Suppressor macrophage treated with lipopolysaccharide for 4 hours (primary cell): ENCODE measurements at regions not wholly inside any gene's neighbourhood (a gene's known extent, or its start where the extent isn't known, plus 50 kb on each side); places are given as distances from the start of the nearest gene placed in this dataset.
A peak's percentile ranks its signal among the peaks of the same experiment; 100 is the strongest.
"Not testable (repeated sequence)": the region's sequence is repeated elsewhere in the genome, so short reads cannot be mapped to it uniquely, and the experiment has no call there.

ENCODE experiments used
- DNase-seq: peaks from one replicate; pipeline ENCODE4 v3.0.0-alpha.2; 2020

DNA sequence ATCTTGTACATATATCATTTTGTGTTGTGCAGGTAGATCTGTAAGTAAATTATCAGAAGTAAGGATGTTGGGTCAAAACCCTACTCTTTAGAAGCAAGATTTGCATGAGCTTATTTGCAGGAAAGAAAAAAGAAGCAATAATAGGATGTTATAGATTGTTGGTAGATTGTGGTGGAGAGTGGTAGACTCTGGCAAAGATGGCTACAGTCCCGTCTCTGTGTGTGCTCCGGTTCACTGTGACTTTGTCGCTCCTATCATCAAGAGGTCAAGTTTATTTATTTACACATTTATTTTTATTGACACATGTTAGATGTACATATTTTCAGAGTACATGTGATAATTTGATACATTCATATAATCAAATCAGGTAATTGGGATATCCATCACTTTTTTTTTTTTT lies 81.0 kb upstream of the NDUFV2 start:
- DNase-seq: no peak

DNA sequence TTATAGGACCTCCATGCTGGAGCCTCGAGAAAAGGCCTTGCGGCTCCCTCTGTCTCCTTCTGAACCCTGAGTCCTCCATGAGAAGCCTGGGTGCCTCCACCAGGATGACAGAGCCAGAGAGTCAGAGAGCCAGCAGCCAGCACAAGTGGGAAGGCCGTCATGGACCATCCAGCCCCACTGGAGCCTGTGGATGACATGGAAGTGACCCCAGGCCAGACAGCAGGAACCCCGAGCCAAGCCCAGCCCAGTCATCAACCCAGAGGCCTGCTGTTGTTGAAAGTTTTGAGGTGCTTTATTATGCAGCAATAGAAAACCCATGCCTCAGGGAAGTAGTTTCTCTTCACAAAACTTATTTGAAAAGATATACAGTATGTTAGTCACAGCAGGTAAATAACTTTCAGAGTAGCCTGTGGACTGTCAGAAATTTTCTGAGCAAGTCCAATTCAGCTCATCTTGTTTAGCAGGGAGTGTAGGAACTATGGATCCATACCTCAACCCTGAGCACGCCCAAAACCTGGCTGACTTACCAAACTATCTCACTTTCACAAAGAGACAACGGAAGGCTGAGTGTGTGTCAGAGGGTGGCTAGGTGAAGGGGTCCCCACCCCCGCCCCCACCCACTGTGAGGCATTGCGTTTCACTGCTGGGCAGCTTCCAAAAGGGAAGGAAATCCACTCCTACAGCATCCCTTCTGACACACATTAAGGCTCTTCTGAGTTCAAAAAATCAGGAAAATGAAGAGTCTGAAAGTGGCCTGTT lies 79.9 kb upstream of the NDUFV2 start:
- DNase-seq: peak; percentile 4

DNA sequence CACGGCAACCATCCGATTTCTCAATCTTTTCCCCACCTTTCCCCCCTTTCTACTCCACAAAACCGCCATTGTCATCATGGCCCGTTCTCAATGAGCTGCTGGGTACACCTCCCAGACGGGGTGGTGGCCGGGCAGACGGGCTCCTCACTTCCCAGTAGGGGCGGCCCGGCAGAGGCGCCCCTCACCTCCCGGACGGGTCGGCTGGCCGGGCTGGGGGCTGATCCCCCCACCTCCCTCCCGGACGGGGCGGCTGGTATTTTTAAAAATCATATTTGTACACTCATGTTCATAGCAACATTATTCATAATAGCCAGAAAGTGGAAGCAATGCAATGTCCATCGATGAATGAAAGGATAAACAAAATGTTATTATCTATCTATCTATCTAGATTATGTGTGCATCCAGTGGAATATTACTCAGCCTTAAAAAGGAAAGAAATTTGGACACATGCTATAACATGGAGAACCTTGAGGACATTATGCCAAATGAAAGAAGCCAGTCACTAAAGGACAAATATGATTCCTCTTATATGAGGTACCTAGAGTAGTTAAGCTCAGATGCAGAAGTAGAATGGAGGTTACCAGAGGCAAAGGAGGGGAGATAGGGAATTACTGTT lies 78.4 kb upstream of the NDUFV2 start:
- DNase-seq: not testable (repeated sequence)

DNA sequence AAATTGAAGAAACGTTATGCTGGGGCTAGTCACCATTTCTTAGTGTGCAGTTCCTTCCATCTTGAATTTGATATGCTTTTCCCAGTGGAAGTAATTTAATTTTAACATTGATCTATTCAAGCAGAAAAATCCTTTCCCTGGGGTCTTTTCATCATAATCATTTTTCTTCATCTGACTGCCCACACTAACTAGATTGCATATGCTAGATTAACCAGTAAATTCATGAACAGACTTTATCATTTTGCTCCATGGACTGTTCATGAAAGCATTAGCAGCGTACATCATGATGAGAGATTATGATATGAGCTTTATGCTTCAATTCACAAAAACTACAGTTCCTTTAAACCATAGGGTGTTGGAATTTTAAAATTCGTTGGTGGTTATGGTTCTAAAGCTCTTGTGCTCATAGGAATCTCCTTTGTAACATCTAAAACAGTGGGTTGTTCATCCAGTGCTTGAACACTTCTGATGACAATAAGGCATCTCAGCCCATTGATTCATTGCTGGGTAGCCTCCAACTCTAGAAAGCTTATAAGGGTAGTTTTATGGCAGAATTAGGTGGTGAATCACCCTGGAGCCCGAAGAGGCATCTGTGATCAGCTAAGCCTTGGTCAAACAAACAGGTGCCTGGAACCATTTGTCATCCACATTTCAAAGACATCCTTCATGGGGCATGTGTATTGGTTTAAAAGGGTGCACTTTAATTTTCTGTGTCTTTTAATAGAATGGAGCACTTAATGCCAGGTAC lies 77.2 kb upstream of the NDUFV2 start:
- no peak for DNase-seq

DNA sequence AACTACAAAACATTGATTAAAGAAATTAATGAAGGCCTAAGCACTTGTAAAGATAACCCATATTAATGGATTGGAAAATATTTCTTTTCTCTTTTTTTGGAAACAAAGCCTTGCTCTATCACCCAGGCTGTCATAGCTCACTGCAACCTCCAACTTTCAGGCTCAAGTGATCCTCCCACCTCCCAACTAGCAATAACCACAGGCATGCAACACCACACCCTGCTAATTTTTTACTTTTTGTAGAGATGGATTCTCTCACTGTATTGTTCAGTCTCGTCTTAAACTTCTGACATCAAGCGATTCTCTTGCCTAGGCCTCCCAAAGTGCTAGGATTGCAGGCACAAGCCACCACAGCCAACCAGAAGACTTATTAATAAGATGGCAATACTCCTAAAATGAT lies 73.4 kb upstream of the NDUFV2 start:
- DNase-seq: no peak

DNA sequence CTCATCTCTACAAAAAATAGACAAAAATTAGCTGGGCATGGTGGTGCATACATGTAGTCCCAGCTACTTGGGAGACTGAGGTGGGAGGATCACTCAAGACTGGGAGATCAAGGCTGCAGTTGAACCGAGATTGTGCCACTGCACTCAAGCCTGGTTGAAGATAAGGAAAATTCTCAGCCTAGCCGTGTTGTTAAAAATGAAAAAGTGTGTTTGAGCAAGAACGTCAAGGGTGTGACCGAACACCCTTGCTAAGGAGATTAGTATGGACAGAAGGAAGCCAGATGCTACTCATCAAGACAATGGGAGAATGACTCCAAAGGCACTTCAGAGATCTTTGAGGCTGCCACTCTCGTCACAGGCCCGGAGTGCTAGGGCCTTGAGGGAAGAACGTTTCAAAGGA lies 70.0 kb upstream of the NDUFV2 start:
- no peak for DNase-seq

DNA sequence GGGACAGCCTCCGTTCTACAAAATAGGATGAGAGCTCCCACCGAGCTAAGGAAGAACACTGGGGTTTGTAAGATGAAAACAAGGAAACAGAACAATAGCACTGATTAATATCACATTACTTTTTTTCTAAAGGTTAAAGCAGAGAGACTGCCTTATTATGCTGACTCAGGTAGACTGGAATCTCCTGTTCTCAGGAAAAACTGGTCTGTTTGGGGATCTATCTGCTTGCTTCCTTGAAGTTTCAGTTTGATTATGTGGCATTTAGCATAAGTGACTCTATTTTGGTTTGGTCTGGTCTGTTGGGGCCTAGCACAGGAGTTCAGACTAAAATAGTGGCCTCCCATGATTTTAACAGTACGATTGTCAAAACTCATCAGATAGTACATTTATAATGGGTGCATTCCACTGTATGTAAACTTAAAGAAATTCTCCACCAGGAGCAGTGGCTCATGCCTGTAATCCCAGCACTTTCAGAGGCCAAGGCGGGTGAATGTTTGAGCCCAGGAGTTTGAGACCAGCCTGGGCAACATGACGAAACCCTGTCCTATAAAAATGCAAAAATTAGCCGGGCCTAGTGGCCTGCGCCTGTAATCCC lies 64.1 kb upstream of the NDUFV2 start:
- no peak for DNase-seq

DNA sequence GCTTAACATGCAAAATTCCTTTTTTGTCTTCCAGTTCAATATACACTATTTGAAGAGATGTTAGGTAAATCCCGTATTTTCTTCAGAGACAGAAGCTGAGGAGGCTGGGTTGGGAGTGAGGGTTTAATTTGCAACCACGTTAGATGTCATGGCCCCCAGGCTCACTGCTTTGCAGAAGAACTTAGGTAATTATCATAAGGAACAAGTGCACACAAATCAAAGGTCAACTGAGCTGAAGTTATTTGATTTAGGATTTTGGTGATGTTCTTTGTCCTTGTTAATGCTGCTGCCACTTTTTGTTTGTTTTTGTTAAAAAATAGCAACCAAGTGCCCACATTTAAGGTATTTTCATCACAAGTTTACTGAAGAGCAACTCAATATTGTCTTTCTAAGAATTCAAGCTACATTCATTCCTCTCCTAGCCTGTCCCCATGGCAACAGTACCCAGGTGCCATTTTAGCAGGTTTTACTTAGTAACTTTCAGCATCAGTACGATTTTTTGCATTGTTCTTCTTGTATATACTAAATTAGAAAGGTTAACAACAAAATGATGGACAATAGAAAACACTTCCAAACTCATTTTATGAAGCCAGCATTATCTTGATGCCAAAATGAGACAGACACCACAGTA lies 62.9 kb upstream of the NDUFV2 start:
- no peak for DNase-seq

DNA sequence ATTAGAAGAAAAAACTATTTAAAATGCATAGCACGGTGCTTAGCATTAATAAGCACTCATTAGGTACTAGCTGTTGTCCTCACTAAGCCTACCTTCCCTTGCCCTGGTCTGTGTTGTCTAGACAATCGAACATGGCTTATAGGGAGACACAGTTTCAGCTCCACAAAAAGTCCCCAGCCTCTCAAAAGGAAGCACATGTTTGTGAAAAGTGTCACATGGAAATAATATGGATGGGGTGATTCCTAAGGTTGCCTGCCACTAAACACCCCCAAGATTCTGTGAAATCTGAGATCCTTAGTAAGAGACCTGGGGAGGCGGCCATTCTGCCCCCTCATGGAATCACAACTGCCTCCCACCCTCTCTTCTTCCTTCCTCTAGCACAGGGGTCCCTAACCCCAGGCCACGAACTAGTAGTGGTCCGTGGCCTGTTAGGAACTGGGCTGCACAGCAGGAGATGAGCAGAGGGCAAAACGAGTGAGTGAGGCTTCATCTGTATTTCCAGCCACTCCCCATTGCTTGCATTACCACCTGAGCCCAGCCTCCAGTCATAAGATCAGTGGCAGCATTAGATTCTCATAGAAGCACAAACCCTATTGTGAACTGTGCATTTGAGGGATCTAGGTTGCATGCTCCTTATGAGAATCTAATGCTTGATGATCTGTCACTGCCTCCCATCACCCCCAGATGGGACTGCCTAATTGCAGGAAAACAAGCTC lies 59.6 kb upstream of the NDUFV2 start:
- no peak for DNase-seq

DNA sequence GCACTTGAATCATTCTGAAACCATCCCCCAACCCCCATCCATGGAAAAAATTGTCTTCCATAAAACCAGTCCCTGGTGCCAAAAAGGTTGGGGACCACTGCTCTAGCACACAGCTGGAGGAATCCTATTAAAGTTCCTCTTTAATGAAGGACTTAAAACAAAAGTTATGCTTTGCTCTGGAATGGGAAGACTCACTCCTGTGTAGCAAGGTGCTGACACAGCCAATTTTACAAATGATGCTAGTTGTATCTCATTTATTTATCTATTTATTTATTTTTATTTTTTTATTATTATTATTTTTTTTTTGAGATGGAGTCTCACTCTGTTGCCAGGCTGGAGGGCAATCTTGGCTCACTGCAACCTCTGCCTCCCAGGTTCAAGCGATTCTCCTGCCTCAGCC lies 58.9 kb upstream of the NDUFV2 start:
- DNase-seq: no peak

DNA sequence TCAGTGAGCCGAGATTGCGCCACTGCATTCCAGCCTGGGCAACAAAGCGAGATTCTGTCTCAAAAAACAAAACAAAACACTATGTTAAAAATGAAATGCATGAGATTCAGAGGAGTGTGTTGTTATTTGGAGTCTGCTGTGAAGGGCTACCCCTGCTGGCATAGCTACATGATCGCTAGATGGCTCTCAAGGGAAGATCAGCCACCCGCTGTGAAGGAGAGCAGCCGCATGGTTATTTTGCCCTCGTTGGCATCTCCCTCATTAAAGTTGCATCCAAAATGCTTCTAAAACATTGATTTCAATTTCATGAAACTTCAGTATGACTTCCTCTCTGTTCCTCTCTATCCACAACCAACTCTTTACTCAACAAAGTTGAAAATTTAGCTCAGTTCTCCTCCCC lies 54.8 kb upstream of the NDUFV2 start:
- no peak for DNase-seq

DNA sequence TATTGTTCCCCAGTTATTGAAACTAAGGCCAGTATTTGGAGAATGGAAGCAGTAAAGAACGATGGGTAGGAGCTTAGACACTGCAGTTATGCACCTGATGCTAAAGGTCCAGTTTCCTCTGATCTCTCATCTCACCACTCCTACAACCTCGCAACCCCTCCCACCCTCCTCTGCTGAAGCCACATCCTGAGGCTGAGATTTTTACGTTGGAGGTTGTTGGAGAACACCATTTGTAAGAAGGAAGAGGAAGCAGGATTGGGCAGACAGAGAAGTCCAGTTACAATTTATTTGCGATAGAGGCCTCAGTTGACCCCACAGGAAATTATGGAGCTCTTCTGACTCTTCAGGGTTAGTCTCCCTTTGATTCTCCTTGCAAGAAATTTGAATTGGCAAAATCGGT lies 54.3 kb upstream of the NDUFV2 start:
- no peak for DNase-seq

DNA sequence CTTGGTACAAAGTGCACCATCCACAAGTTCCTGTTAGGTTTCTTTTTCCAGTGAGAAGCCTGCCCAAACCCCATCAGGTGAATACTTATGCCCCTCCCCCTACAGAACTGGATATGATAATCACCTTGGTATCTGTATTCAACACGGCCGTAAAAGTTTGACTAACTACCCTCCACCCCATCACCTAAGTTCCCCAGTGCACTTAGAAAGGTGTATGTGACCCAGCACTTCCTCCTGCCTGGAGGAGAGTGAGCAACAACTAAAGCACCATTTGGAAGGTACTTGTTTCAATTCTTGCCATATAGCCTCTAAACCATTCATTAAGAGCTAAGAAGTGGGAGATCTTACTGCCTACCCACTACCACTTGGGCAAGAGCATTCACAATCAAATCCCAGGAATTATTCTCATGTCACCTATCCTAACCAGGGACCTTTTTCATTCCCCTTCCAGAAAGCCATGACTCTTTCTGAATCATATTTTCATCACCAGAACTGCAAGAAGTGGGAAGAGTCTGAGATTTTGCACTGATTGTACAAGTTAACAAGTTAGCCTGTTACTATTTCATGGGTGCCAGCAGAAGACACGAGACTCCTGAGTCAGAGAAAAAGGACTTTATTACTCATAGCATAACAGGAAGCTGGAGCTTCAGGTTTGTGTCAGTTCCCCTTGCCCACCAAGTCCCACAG lies 53.5 kb upstream of the NDUFV2 start:
- DNase-seq: peak; percentile 66

DNA sequence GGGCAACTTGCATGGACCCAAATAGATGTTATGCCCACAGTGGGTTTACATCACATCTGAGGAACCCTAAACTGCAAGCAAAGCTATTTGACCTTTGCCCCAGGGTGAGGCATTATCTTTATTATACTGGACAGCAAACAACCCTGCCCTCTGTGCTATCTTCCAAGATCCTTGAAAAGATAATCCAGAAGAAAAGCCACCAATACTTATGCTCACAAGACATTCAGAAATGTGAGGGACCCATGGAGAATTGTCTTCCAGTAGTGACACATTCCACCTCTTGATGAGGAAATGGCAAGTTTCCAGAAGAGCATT lies 53.0 kb upstream of the NDUFV2 start:
- no peak for DNase-seq

DNA sequence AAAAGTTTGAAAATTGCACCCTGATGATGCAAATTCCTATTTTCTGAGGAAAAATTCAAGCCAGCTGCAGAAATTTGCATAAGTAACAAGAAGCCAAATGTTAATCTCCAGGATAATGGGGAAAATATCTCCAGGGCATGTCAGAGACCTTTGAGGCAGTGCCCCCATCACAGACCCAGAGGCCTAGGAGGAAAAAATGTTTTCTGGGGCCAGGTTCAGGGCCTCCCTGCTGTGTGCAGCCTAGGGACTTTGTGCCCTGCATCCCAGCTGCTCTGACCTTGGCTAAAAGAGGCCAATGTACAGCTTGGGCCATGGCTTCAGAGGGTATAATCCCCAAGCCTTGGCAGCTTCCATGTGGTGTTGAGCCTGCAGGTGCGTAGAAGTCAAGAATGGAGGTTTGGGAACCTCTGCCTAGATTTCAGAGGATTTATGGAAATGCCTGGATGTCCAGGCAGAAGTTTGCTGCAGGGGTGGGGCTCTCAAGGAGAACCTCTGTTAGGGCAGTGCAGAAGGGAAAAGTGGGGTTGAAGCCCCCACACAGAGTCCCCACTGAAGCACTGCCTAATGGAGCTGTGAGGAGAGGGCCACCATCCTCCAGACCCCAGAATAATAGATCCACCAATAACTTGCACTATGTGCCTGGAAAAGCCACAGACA lies 51.7 kb upstream of the NDUFV2 start:
- not testable (repeated sequence) for DNase-seq
